H1 (cell line): ENCODE measurements at regions not wholly inside any gene's neighbourhood (a gene's known extent, or its start where the extent isn't known, plus 50 kb on each side); places are given as distances from the start of the nearest gene placed in this dataset.

Experiments
- CBX8 ChIP-seq: fragments of 300-800, 300-1000 bp; sonication (generic); IDR thresholded peaks from 2 replicates; pipeline ENCODE4 v1.7.1; 2016; ENCODE audit warnings: low read depth, low read length, borderline replicate concordance
- EZH2 ChIP-seq: fragments of 200-600 bp; sonication (generic); IDR thresholded peaks from 2 replicates; pipeline ENCODE4 v1.7.1; 2012; ENCODE audit warnings: low read depth, mild to moderate bottlenecking, moderate library complexity, low read length, inconsistent platforms; ENCODE audit not compliant: severe bottlenecking
- NRF1 ChIP-seq: IDR thresholded peaks from 2 replicates; pipeline ENCODE4 v1.6.1; 2011; ENCODE audit warnings: mild to moderate bottlenecking, low read depth, low read length, improper control_type of control experiment
- POLR2A ChIP-seq, 2 experiments: IDR thresholded peaks; 1 replicate in 1 of 2; 2 replicates in 1 of 2; pipeline ENCODE4 v1.6.1; 2011; ENCODE audit warnings: low read depth in 2 of 2, low read length in 2 of 2, mild to moderate bottlenecking in 2 of 2; ENCODE audit errors: control extremely low read depth in 1 of 2
- POLR2AphosphoS5 ChIP-seq: IDR thresholded peaks from 2 replicates; pipeline ENCODE4 v1.6.1; 2011; ENCODE audit warnings: low read depth, low read length
- POU5F1 ChIP-seq: IDR thresholded peaks from 2 replicates; pipeline ENCODE4 v1.6.1; 2011; ENCODE audit warnings: low read depth, mild to moderate bottlenecking, low read length, moderate library complexity
- RFX5 ChIP-seq: IDR thresholded peaks from 2 replicates; pipeline ENCODE4 v1.6.1; 2011; ENCODE audit warnings: low read depth, low read length, improper control_type of control experiment, borderline replicate concordance
- TCF12 ChIP-seq: IDR thresholded peaks from 2 replicates; pipeline ENCODE4 v1.6.1; 2011; ENCODE audit warnings: low read depth, mild to moderate bottlenecking, low read length
- TF ChIP-seq, protein P1 (sequence below), 3 experiments: IDR thresholded peaks; 1 replicate in 2 of 3; 2 replicates in 1 of 3; pipeline versions ENCODE4 v1.5.1 to v1.6.1; 2011; ENCODE audit warnings: low read length in 3 of 3, mild to moderate bottlenecking in 3 of 3, inconsistent platforms in 2 of 3, low read depth in 1 of 3, moderate library complexity in 1 of 3; ENCODE audit not compliant: insufficient read depth in 1 of 3; ENCODE audit errors: control extremely low read depth in 1 of 3
- TF ChIP-seq, protein P2 (sequence below): IDR thresholded peaks from 2 replicates; pipeline ENCODE4 v1.6.1; 2011; ENCODE audit warnings: low read length, improper control_type of control experiment

DNA sequence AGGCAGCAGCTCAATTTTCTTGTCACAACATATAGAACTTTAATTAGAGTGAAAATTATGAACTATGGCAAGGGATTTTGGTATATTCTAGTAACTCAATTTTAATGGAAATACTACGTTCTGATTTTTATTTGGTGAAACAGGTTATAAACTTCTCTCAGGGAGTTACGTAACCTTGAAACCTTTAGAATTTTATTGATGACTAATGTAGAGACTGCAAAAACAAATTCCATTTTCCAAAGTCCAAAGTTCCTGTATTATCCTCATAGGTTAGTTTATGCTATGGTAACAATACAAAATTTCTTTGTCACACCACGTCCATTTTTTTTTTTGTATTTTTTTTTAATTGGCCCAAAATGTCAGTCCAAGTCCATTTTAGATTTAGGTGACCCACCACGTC, 185.7 kb downstream of the KLF5 start:
- TF ChIP-seq, protein P1, sequence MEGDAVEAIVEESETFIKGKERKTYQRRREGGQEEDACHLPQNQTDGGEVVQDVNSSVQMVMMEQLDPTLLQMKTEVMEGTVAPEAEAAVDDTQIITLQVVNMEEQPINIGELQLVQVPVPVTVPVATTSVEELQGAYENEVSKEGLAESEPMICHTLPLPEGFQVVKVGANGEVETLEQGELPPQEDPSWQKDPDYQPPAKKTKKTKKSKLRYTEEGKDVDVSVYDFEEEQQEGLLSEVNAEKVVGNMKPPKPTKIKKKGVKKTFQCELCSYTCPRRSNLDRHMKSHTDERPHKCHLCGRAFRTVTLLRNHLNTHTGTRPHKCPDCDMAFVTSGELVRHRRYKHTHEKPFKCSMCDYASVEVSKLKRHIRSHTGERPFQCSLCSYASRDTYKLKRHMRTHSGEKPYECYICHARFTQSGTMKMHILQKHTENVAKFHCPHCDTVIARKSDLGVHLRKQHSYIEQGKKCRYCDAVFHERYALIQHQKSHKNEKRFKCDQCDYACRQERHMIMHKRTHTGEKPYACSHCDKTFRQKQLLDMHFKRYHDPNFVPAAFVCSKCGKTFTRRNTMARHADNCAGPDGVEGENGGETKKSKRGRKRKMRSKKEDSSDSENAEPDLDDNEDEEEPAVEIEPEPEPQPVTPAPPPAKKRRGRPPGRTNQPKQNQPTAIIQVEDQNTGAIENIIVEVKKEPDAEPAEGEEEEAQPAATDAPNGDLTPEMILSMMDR (IDR thresholded peaks at IDR 0.05; ENCODE audit: control extremely low read depth in 1 of 3, insufficient read depth in 1 of 3, low read depth in 1 of 3, low read length in 3 of 3): no peak
- TF ChIP-seq POLR2A (IDR thresholded peaks at IDR 0.05; ENCODE audit: control extremely low read depth in 1 of 2, low read depth in 2 of 2, low read length in 2 of 2) (no peak), POU5F1 (no peak), RFX5 (no peak), POLR2AphosphoS5 (no peak), NRF1 (no peak), TCF12 (no peak), CBX8 (no peak), EZH2 (no peak)
- TF ChIP-seq, protein P2, sequence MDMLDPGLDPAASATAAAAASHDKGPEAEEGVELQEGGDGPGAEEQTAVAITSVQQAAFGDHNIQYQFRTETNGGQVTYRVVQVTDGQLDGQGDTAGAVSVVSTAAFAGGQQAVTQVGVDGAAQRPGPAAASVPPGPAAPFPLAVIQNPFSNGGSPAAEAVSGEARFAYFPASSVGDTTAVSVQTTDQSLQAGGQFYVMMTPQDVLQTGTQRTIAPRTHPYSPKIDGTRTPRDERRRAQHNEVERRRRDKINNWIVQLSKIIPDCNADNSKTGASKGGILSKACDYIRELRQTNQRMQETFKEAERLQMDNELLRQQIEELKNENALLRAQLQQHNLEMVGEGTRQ: no peak
